ENCODE measurements at regions not wholly inside any gene's neighbourhood (a gene's known extent, or its start where the extent isn't known, plus 50 kb on each side); places are given as distances from the start of the nearest gene placed in this dataset.

DNA sequence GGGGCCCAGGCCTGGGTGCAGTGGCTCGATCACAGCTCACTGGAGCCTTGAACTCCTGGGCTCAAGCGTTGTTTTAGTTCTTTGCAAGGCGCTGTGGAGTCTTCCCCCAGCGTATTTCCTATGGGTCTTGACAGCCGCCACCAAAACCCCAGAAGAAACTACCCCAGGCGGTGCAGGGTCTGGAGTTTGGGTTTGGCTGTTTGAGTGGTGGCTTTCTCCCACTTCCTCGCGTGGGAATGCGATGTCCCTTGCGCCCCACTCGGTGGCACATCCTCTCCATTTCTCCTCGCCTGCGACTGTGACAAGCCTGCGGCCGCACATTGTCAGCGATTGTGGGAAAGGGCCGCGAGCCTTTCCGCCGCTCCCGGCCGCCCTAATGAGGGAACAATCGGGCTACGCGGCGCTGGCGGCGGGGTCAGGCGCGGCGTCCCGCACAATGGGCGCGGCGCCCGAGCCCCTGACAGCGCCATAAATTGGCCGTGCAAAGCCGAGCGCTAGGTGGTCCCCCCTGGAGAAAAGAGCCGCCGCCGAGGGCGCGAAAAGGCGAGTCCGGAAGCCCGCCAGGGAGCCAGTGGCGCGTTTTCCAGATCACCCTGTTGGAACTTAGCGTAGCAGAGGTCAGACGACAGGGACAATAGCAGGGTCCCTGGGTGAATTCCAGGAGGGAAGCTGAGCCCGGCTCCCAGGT is 194.9 kb upstream of the POU3F3 start (continued):
- TF ChIP-seq, protein P1, sequence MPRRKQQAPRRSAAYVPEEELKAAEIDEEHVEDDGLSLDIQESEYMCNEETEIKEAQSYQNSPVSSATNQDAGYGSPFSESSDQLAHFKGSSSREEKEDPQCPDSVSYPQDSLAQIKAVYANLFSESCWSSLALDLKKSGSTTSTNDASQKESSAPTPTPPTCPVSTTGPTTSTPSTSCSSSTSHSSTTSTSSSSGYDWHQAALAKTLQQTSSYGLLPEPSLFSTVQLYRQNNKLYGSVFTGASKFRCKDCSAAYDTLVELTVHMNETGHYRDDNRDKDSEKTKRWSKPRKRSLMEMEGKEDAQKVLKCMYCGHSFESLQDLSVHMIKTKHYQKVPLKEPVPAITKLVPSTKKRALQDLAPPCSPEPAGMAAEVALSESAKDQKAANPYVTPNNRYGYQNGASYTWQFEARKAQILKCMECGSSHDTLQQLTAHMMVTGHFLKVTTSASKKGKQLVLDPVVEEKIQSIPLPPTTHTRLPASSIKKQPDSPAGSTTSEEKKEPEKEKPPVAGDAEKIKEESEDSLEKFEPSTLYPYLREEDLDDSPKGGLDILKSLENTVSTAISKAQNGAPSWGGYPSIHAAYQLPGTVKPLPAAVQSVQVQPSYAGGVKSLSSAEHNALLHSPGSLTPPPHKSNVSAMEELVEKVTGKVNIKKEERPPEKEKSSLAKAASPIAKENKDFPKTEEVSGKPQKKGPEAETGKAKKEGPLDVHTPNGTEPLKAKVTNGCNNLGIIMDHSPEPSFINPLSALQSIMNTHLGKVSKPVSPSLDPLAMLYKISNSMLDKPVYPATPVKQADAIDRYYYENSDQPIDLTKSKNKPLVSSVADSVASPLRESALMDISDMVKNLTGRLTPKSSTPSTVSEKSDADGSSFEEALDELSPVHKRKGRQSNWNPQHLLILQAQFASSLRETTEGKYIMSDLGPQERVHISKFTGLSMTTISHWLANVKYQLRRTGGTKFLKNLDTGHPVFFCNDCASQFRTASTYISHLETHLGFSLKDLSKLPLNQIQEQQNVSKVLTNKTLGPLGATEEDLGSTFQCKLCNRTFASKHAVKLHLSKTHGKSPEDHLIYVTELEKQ (tag by site-specific recombination; IDR thresholded peaks at IDR 0.05; ENCODE audit: borderline replicate concordance), result no peak
- TF ChIP-seq ZNF433 (tag by site-specific recombination; IDR thresholded peaks at IDR 0.05; ENCODE audit: low read depth) (no peak), ZBTB48 (tag by site-specific recombination; IDR thresholded peaks at IDR 0.05) (no peak), ZNF530 (tag by site-specific recombination; IDR thresholded peaks at IDR 0.05; ENCODE audit: low read depth) (no peak)

DNA sequence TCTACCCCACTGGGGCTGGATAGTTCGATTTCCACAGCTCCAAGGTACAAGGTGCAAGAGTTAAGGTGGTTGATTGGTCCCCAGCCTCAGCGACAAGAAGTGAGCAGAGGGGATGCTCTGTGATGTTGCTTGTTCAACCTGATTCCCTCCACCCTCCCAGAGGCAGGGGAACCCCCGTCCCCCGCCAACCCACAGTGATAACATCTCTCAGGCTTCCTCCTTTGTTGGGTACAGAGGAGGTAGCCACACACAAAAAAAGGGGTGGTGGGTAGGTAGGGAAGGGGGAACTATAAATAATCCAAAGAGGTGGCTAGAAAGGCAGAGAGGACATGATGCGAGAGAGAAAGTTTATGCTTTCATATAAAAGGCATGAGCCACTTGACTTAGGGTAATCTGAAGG is 192.9 kb upstream of the POU3F3 start:
- no peaks in the 10 kb centered on the region for H3K36me3 ChIP-seq (ENCODE audit: control insufficient read depth in 2 of 2, insufficient read depth in 1 of 2, low read length in 2 of 2)
- H3K27ac ChIP-seq (ENCODE audit: extremely low read depth, low read depth, low read length), result no peak overlapping the region
- H3K4me3 ChIP-seq (ENCODE audit: low read depth, low read length), result no peak overlapping the region
- ChIA-PET POLR2A (no interaction called here), CTCF (no interaction called here)
- no peaks in the 10 kb centered on the region for H3K9me3 ChIP-seq (ENCODE audit: control insufficient read depth, insufficient read depth, low read depth, low read length)
- TF ChIP-seq ZNF580 (tag by site-specific recombination; IDR thresholded peaks at IDR 0.05), result no peak
- TF ChIP-seq ZNF211 (tag by site-specific recombination; IDR thresholded peaks at IDR 0.05; ENCODE audit: low read depth), result no peak
- no peak for TF ChIP-seq ZNF501 (tag by site-specific recombination; IDR thresholded peaks at IDR 0.05)
- TF ChIP-seq ZBTB20 (tag by site-specific recombination; IDR thresholded peaks at IDR 0.05), result no peak
- no peak for TF ChIP-seq ZBTB1 (tag by site-specific recombination; IDR thresholded peaks at IDR 0.05)
- no peak for TF ChIP-seq ZNF660 (tag by site-specific recombination; IDR thresholded peaks at IDR 0.05)
- no peak for TF ChIP-seq ZNF488 (tag by site-specific recombination; IDR thresholded peaks at IDR 0.05)
- no peak for TF ChIP-seq ZNF350 (tag by site-specific recombination; IDR thresholded peaks at IDR 0.05)
- no peak for TF ChIP-seq ZSCAN18 (tag by site-specific recombination; IDR thresholded peaks at IDR 0.05)
- TF ChIP-seq KLF9 (tag by site-specific recombination; IDR thresholded peaks at IDR 0.05; ENCODE audit: low read depth), result no peak
- TF ChIP-seq ZNF558 (tag by site-specific recombination; IDR thresholded peaks at IDR 0.05), result no peak
- TF ChIP-seq, protein P2, sequence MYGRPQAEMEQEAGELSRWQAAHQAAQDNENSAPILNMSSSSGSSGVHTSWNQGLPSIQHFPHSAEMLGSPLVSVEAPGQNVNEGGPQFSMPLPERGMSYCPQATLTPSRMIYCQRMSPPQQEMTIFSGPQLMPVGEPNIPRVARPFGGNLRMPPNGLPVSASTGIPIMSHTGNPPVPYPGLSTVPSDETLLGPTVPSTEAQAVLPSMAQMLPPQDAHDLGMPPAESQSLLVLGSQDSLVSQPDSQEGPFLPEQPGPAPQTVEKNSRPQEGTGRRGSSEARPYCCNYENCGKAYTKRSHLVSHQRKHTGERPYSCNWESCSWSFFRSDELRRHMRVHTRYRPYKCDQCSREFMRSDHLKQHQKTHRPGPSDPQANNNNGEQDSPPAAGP (tag by site-specific recombination; IDR thresholded peaks at IDR 0.05), result no peak
- TF ChIP-seq ZNF24 (tag by site-specific recombination; IDR thresholded peaks at IDR 0.05), result no peak
- no peaks in the 10 kb centered on the region for H3K4me1 ChIP-seq (ENCODE audit: control insufficient read depth, insufficient read depth, low read length)
